A673 (cell line): ENCODE measurements at regions not wholly inside any gene's neighbourhood (a gene's known extent, or its start where the extent isn't known, plus 50 kb on each side); places are given as distances from the start of the nearest gene placed in this dataset.

Experiments used
- CTCF ChIP-seq: fragments of 300-800, 200-600 bp; sonication (generic); conservative IDR thresholded peaks from 2 replicates; pipeline ENCODE4 v1.5.1; 2017; ENCODE audit warnings: low read depth, mild to moderate bottlenecking, antibody characterized with exemption, low read length, moderate library complexity, mixed read lengths
- EZH2 ChIP-seq: fragments of 200-600 bp; sonication (generic); IDR thresholded peaks from 2 replicates; pipeline ENCODE4 v1.6.1; 2017; ENCODE audit warnings: borderline replicate concordance, low read depth, mild to moderate bottlenecking, mixed read lengths, antibody characterized with exemption, low read length; ENCODE audit not compliant: poor library complexity, severe bottlenecking

GRCh38 chr4:13881892-13882291, 254.4 kb upstream of the BOD1L1 start:
- TF ChIP-seq EZH2, result no peak
- peak; percentile 48; the same call in 1 of the 2 replicates for TF ChIP-seq CTCF
